Renal pelvis (tissue), 1 donor: ENCODE measurements at regions not wholly inside any gene's neighbourhood (a gene's known extent, or its start where the extent isn't known, plus 50 kb on each side); places are given as distances from the start of the nearest gene placed in this dataset.

Experiments
- DNase-seq: peaks from one replicate; pipeline ENCODE4 v3.0.0-alpha.2; 2013

GRCh38 chr22:44368611-44369292 lies 56.0 kb upstream of the SHISAL1 start:
- DNase-seq = no peak

- DNase-seq = no peak
Measured at GRCh38 chr22:44366372-44367300, 53.9 kb upstream of the SHISAL1 start.

GRCh38 chr22:44365832-44366231 lies 53.1 kb upstream of the SHISAL1 start:
- no peak for DNase-seq

GRCh38 chr22:44365191-44365590 lies 52.4 kb upstream of the SHISAL1 start:
- no peak for DNase-seq

GRCh38 chr22:44364751-44365130 lies 52.0 kb upstream of the SHISAL1 start:
- no peak for DNase-seq

GRCh38 chr22:44363980-44364750 lies 51.4 kb upstream of the SHISAL1 start:
- DNase-seq = no peak

- no peak for DNase-seq
Measured at GRCh38 chr22:44363013-44363979, 50.5 kb upstream of the SHISAL1 start.

- no peak for DNase-seq
Measured at GRCh38 chr22:44362249-44363012, 49.7 kb upstream of the SHISAL1 start.
